Upper lobe of left lung (tissue), 4 donors: ENCODE measurements at regions not wholly inside any gene's neighbourhood (a gene's known extent, or its start where the extent isn't known, plus 50 kb on each side); places are given as distances from the start of the nearest gene placed in this dataset.

Experiments used
- EP300 ChIP-seq, 4 donors: sonication (generic); formaldehyde crosslinking; IDR thresholded peaks; one replicate each; pipeline ENCODE4 v1.5.1; 2017; ENCODE audit warnings: antibody characterized with exemption in 4 of 4, control low read depth in 2 of 4
- POLR2A ChIP-seq, 4 donors: fragments of 450-650 bp; IDR thresholded peaks; one replicate each; pipeline ENCODE4 v1.5.1; 2016 to 2017; ENCODE audit warnings: antibody characterized with exemption in 4 of 4, mild to moderate bottlenecking in 2 of 4
- TF ChIP-seq, protein P1 (sequence below), 6 experiments: fragments of 450-650 bp in 4 of 6; fragments of 200-600 bp in 2 of 6; sonication (generic) in 2 of 6; IDR thresholded peaks; one replicate each; pipeline ENCODE4 v1.5.1; 2016 to 2019; ENCODE audit warnings: antibody characterized with exemption in 6 of 6

- TF ChIP-seq, protein P1, sequence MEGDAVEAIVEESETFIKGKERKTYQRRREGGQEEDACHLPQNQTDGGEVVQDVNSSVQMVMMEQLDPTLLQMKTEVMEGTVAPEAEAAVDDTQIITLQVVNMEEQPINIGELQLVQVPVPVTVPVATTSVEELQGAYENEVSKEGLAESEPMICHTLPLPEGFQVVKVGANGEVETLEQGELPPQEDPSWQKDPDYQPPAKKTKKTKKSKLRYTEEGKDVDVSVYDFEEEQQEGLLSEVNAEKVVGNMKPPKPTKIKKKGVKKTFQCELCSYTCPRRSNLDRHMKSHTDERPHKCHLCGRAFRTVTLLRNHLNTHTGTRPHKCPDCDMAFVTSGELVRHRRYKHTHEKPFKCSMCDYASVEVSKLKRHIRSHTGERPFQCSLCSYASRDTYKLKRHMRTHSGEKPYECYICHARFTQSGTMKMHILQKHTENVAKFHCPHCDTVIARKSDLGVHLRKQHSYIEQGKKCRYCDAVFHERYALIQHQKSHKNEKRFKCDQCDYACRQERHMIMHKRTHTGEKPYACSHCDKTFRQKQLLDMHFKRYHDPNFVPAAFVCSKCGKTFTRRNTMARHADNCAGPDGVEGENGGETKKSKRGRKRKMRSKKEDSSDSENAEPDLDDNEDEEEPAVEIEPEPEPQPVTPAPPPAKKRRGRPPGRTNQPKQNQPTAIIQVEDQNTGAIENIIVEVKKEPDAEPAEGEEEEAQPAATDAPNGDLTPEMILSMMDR (IDR thresholded peaks at IDR 0.05) = no peak
- no peak for TF ChIP-seq POLR2A (IDR thresholded peaks at IDR 0.05)
- TF ChIP-seq EP300 (IDR thresholded peaks at IDR 0.05) = no peak
Measured at GRCh38 chr13:78772933-78773332, 114.0 kb upstream of the OBI1 start.
